ENCODE measurements at regions not wholly inside any gene's neighbourhood (a gene's known extent, or its start where the extent isn't known, plus 50 kb on each side); places are given as distances from the start of the nearest gene placed in this dataset.
"Not testable (repeated sequence)": the region's sequence is repeated elsewhere in the genome, so short reads cannot be mapped to it uniquely, and the experiment has no call there.

GRCh38 chr2:183935005-183935404 lies 663.3 kb upstream of the ZNF804A start:
- Histone ChIP-seq H3K4me3 (no peak overlapping the region), H3K27ac (no peak overlapping the region), H3K4me1 (replicated peaks) (no peaks in the 10 kb centered on the region), H3K9me3 (replicated peaks) (no peaks in the 10 kb centered on the region), H3K27me3 (replicated peaks) (no peaks in the 10 kb centered on the region), H3K36me3 (no peaks in the 10 kb centered on the region)
- no peak for DNase-seq (ENCODE audit: low read depth in 1 of 2, low spot score in 2 of 2)

- no peak for DNase-seq (ENCODE audit: low read depth in 1 of 2, low spot score in 2 of 2)
- Histone ChIP-seq H3K4me1 (replicated peaks) (no peaks in the 10 kb centered on the region), H3K9me3 (replicated peaks) (no peaks in the 10 kb centered on the region), H3K27me3 (replicated peaks) (no peaks in the 10 kb centered on the region), H3K4me3 (no peak overlapping the region), H3K36me3 (no peaks in the 10 kb centered on the region), H3K27ac (no peak overlapping the region)
Measured at GRCh38 chr2:183937220-183937619, 661.1 kb upstream of the ZNF804A start.

- DNase-seq (ENCODE audit: low read depth in 1 of 2, low spot score in 2 of 2), result no peak
- Histone ChIP-seq H3K27me3 (replicated peaks) (no peaks in the 10 kb centered on the region), H3K36me3 (no peaks in the 10 kb centered on the region), H3K27ac (no peak overlapping the region), H3K9me3 (replicated peaks) (no peaks in the 10 kb centered on the region), H3K4me3 (no peak overlapping the region), H3K4me1 (replicated peaks) (no peaks in the 10 kb centered on the region)
Measured at GRCh38 chr2:183946193-183946592, 652.1 kb upstream of the ZNF804A start.

- DNase-seq (ENCODE audit: low read depth in 1 of 2, low spot score in 2 of 2), result no peak
- no peak overlapping the region for H3K4me3 ChIP-seq
- no peaks in the 10 kb centered on the region for H3K9me3 ChIP-seq (replicated peaks)
- no peaks in the 10 kb centered on the region for H3K4me1 ChIP-seq (replicated peaks)
- no peak overlapping the region for H3K27ac ChIP-seq
- no peaks in the 10 kb centered on the region for H3K36me3 ChIP-seq
- H3K27me3 ChIP-seq (replicated peaks), result no peaks in the 10 kb centered on the region
Measured at GRCh38 chr2:183948861-183949260, 649.5 kb upstream of the ZNF804A start.

GRCh38 chr2:183950673-183951072 lies 647.7 kb upstream of the ZNF804A start:
- DNase-seq (ENCODE audit: low read depth in 1 of 2, low spot score in 2 of 2), result no peak
- no peaks in the 10 kb centered on the region for H3K36me3 ChIP-seq
- no peaks in the 10 kb centered on the region for H3K4me1 ChIP-seq (replicated peaks)
- H3K4me3 ChIP-seq, result no peak overlapping the region
- no peaks in the 10 kb centered on the region for H3K9me3 ChIP-seq (replicated peaks)
- no peaks in the 10 kb centered on the region for H3K27me3 ChIP-seq (replicated peaks)
- H3K27ac ChIP-seq, result no peak overlapping the region

GRCh38 chr2:183951630-183952029 lies 646.7 kb upstream of the ZNF804A start:
- no peaks in the 10 kb centered on the region for H3K36me3 ChIP-seq
- H3K9me3 ChIP-seq (replicated peaks), result no peaks in the 10 kb centered on the region
- no peak overlapping the region for H3K27ac ChIP-seq
- no peaks in the 10 kb centered on the region for H3K27me3 ChIP-seq (replicated peaks)
- H3K4me3 ChIP-seq, result no peak overlapping the region
- H3K4me1 ChIP-seq (replicated peaks), result no peaks in the 10 kb centered on the region
- no peak for DNase-seq (ENCODE audit: low read depth in 1 of 2, low spot score in 2 of 2)

- no peaks in the 10 kb centered on the region; the same call in 1 of the 2 replicates for H3K27me3 ChIP-seq (replicated peaks)
- H3K9me3 ChIP-seq (replicated peaks), result no peaks in the 10 kb centered on the region
- no peak for DNase-seq (ENCODE audit: low read depth in 1 of 2, low spot score in 2 of 2)
- H3K36me3 ChIP-seq, result no peaks in the 10 kb centered on the region
- no peak overlapping the region for H3K4me3 ChIP-seq
- no peak overlapping the region for H3K27ac ChIP-seq
- no peaks in the 10 kb centered on the region for H3K4me1 ChIP-seq (replicated peaks)
Measured at GRCh38 chr2:183952741-183953140, 645.6 kb upstream of the ZNF804A start.

- DNase-seq (ENCODE audit: low read depth in 1 of 2, low spot score in 2 of 2), result no peak
- no peak overlapping the region for H3K4me3 ChIP-seq
- H3K27ac ChIP-seq, result no peak overlapping the region
- H3K27me3 ChIP-seq (replicated peaks), result no peaks in the 10 kb centered on the region
- no peaks in the 10 kb centered on the region for H3K9me3 ChIP-seq (replicated peaks)
- no peaks in the 10 kb centered on the region for H3K36me3 ChIP-seq
- no peaks in the 10 kb centered on the region for H3K4me1 ChIP-seq (replicated peaks)
Measured at GRCh38 chr2:183963609-183964008, 634.7 kb upstream of the ZNF804A start.

GRCh38 chr2:183964565-183964964 lies 633.8 kb upstream of the ZNF804A start:
- no peaks in the 10 kb centered on the region for H3K4me1 ChIP-seq (replicated peaks)
- no peaks in the 10 kb centered on the region for H3K9me3 ChIP-seq (replicated peaks)
- no peaks in the 10 kb centered on the region for H3K27me3 ChIP-seq (replicated peaks)
- H3K36me3 ChIP-seq, result no peaks in the 10 kb centered on the region
- no peak overlapping the region for H3K27ac ChIP-seq
- no peak for DNase-seq (ENCODE audit: low read depth in 1 of 2, low spot score in 2 of 2)
- H3K4me3 ChIP-seq, result no peak overlapping the region

- Histone ChIP-seq H3K27me3 (replicated peaks) (no peaks in the 10 kb centered on the region), H3K4me1 (replicated peaks) (no peaks in the 10 kb centered on the region), H3K9me3 (replicated peaks) (no peaks in the 10 kb centered on the region), H3K27ac (no peak overlapping the region), H3K4me3 (no peak overlapping the region), H3K36me3 (no peaks in the 10 kb centered on the region)
- DNase-seq (ENCODE audit: low read depth in 1 of 2, low spot score in 2 of 2), result no peak
Measured at GRCh38 chr2:183967756-183968155, 630.6 kb upstream of the ZNF804A start.

- not testable (repeated sequence) for H3K36me3 ChIP-seq; H3K9me3 ChIP-seq (replicated peaks); H3K4me1 ChIP-seq (replicated peaks); H3K27ac ChIP-seq; H3K27me3 ChIP-seq (replicated peaks); H3K4me3 ChIP-seq; DNase-seq (ENCODE audit: low read depth in 1 of 2, low spot score in 2 of 2)
Measured at GRCh38 chr2:183975676-183976075, 622.7 kb upstream of the ZNF804A start.

- H3K36me3 ChIP-seq, result no peaks in the 10 kb centered on the region
- H3K27ac ChIP-seq, result no peak overlapping the region
- H3K4me3 ChIP-seq, result no peak overlapping the region
- H3K4me1 ChIP-seq (replicated peaks), result no peaks in the 10 kb centered on the region
- DNase-seq (ENCODE audit: low read depth in 1 of 2, low spot score in 2 of 2), result no peak
- H3K27me3 ChIP-seq (replicated peaks), result no peaks in the 10 kb centered on the region
- H3K9me3 ChIP-seq (replicated peaks), result no peaks in the 10 kb centered on the region
Measured at GRCh38 chr2:183984871-183985270, 613.5 kb upstream of the ZNF804A start.

- Histone ChIP-seq H3K27me3 (replicated peaks) (no peaks in the 10 kb centered on the region), H3K4me1 (replicated peaks) (no peaks in the 10 kb centered on the region), H3K27ac (no peak overlapping the region), H3K4me3 (no peak overlapping the region), H3K36me3 (no peaks in the 10 kb centered on the region), H3K9me3 (replicated peaks) (no peaks in the 10 kb centered on the region)
- DNase-seq (ENCODE audit: low read depth in 1 of 2, low spot score in 2 of 2), result no peak
Measured at GRCh38 chr2:183991968-183992367, 606.4 kb upstream of the ZNF804A start.

- Histone ChIP-seq H3K4me1 (replicated peaks) (no peaks in the 10 kb centered on the region), H3K9me3 (replicated peaks) (no peaks in the 10 kb centered on the region), H3K27me3 (replicated peaks) (no peaks in the 10 kb centered on the region), H3K27ac (no peak overlapping the region), H3K4me3 (no peak overlapping the region), H3K36me3 (no peaks in the 10 kb centered on the region)
- DNase-seq (ENCODE audit: low read depth in 1 of 2, low spot score in 2 of 2), result no peak
Measured at GRCh38 chr2:183993052-183993451, 605.3 kb upstream of the ZNF804A start.

- no peaks in the 10 kb centered on the region for H3K27me3 ChIP-seq (replicated peaks)
- no peak overlapping the region for H3K27ac ChIP-seq
- H3K4me3 ChIP-seq, result no peak overlapping the region
- no peak for DNase-seq (ENCODE audit: low read depth in 1 of 2, low spot score in 2 of 2)
- H3K9me3 ChIP-seq (replicated peaks), result no peaks in the 10 kb centered on the region
- no peaks in the 10 kb centered on the region for H3K36me3 ChIP-seq
- H3K4me1 ChIP-seq (replicated peaks), result no peaks in the 10 kb centered on the region
Measured at GRCh38 chr2:183995632-183996031, 602.7 kb upstream of the ZNF804A start.
